DND-41 (cell line): ENCODE measurements at regions not wholly inside any gene's neighbourhood (a gene's known extent, or its start where the extent isn't known, plus 50 kb on each side); places are given as distances from the start of the nearest gene placed in this dataset.

Source experiments
- CTCF ChIP-seq: IDR thresholded peaks from 2 replicates; pipeline ENCODE4 v1.5.1; 2012; ENCODE audit warnings: borderline replicate concordance, low read length, moderate library complexity, mild to moderate bottlenecking; ENCODE audit not compliant: poor library complexity, severe bottlenecking; ENCODE audit errors: extremely low read depth
- EZH2 ChIP-seq: IDR thresholded peaks from 3 replicates; pipeline ENCODE4 v1.6.1; 2012; ENCODE audit warnings: borderline replicate concordance, low read depth, mild to moderate bottlenecking, moderate library complexity, low read length, inconsistent platforms; ENCODE audit not compliant: severe bottlenecking

DNA sequence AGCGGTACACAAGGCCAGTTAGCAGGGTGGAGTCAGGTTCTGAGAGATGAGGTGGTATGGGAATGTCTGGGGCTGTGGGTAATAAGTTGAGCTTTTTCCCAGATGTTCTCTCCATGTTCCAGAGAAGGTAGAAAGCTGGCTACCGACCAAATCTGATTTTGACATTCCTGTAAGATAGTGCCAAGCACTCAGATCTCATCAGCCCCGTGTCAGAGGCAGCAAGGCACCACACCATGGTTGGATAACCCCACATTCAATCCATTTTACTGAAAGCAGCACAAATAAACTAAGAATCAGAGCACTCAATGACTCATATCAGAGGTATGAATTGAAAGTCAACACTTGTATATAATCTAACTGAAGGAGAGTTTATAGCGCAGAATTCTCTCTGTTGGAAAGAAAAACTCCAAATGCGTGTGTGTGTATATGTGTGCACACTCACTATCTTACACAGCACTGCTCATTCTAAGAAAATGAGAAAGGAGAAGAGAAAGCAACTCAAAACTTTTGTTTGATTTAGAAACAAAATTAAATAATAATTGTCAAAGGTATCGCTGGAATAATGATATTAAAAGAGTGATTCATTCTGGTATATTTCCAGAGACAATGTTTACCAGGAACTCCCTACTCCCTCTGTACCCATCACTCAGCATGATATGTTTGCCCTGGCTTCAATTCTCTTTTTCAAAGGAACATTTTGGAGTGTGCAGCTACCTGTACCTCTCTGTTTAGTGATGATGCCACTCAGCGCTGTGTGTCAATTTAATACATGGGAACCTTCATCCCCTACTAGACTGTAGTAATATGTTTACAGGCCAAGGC is 375.1 kb upstream of the ID2 start:
- no peak for TF ChIP-seq CTCF
- TF ChIP-seq EZH2 = no peak
